ENCODE measurements at regions not wholly inside any gene's neighbourhood (a gene's known extent, or its start where the extent isn't known, plus 50 kb on each side); places are given as distances from the start of the nearest gene placed in this dataset.

DNA sequence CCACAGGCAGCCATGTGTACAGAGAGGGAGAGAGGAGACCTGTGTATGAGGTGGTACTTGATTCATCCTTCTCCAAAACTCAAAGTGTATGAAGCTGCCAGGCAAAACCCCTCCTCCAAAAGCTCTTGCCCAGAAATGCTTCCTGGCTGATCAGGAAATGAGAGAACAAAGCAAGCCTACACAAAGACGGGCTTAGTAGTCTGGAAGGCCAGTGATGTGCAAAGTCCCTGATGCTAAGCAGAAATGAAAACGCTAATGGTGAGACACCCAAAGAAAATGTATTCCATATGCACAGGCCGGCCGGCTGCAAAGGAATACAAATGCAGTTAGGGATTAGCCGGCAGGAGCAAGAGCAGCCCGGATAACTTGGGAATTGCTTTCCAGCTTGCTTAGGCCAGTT, 234.9 kb upstream of the CADM1 start:
- CTCF ChIA-PET, result interaction anchor here (1.3 kb wide), 1 partner anchor 13 kb away, joined by 3 read pairs; no protein-coding TSS in a partner anchor

DNA sequence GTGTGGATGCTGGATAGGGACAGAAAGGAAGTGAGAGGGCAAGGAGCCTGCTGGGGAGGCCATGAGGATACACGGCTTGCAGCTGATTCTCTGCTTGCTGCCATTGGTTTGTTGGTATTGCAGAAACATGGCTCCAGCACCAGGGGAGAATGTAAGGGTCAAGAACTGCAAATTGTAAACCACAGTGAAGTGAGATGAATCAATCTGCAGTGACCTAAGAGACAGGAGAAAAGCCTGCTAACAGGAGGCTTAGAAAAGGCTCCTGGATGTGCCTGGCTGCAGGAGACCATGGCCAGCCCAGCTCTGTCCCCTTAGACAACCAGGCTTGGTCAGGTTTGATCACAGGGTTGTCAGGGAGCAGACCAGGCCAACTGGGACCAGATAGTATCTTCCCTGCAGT, 233.7 kb upstream of the CADM1 start:
- no peaks in the 10 kb centered on the region for H3K9me3 ChIP-seq
- TF ChIP-seq MAZ (IDR thresholded peaks at IDR 0.05; ENCODE audit: borderline replicate concordance, low read depth, low read length) (no peak), CHD2 (IDR thresholded peaks at IDR 0.05; ENCODE audit: low read length, partially characterized antibody) (no peak), ESRRA (IDR thresholded peaks at IDR 0.05; ENCODE audit: borderline replicate concordance, low read length) (no peak), RCOR1 (IDR thresholded peaks at IDR 0.05; ENCODE audit: low read depth, low read length) (no peak), GATA3 (IDR thresholded peaks at IDR 0.05; ENCODE audit: borderline replicate concordance) (no peak), ZC3H11A (IDR thresholded peaks at IDR 0.05) (no peak), NFE2L2 (conservative IDR thresholded peaks at IDR 0.05; ENCODE audit: low read length) (no peak), RAD21 (conservative IDR thresholded peaks at IDR 0.05 in 1 of 2, IDR thresholded peaks at IDR 0.05 in 1 of 2) (no peak), EHF (CRISPR knock-in tag; IDR thresholded peaks at IDR 0.05) (no peak)
- TF ChIP-seq, protein P1, sequence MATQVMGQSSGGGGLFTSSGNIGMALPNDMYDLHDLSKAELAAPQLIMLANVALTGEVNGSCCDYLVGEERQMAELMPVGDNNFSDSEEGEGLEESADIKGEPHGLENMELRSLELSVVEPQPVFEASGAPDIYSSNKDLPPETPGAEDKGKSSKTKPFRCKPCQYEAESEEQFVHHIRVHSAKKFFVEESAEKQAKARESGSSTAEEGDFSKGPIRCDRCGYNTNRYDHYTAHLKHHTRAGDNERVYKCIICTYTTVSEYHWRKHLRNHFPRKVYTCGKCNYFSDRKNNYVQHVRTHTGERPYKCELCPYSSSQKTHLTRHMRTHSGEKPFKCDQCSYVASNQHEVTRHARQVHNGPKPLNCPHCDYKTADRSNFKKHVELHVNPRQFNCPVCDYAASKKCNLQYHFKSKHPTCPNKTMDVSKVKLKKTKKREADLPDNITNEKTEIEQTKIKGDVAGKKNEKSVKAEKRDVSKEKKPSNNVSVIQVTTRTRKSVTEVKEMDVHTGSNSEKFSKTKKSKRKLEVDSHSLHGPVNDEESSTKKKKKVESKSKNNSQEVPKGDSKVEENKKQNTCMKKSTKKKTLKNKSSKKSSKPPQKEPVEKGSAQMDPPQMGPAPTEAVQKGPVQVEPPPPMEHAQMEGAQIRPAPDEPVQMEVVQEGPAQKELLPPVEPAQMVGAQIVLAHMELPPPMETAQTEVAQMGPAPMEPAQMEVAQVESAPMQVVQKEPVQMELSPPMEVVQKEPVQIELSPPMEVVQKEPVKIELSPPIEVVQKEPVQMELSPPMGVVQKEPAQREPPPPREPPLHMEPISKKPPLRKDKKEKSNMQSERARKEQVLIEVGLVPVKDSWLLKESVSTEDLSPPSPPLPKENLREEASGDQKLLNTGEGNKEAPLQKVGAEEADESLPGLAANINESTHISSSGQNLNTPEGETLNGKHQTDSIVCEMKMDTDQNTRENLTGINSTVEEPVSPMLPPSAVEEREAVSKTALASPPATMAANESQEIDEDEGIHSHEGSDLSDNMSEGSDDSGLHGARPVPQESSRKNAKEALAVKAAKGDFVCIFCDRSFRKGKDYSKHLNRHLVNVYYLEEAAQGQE (IDR thresholded peaks at IDR 0.05), result no peak
- TF ChIP-seq, protein P2, sequence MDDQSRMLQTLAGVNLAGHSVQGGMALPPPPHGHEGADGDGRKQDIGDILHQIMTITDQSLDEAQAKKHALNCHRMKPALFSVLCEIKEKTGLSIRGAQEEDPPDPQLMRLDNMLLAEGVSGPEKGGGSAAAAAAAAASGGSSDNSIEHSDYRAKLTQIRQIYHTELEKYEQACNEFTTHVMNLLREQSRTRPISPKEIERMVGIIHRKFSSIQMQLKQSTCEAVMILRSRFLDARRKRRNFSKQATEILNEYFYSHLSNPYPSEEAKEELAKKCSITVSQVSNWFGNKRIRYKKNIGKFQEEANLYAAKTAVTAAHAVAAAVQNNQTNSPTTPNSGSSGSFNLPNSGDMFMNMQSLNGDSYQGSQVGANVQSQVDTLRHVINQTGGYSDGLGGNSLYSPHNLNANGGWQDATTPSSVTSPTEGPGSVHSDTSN (IDR thresholded peaks at IDR 0.05), result no peak
- TF ChIP-seq, protein P3, sequence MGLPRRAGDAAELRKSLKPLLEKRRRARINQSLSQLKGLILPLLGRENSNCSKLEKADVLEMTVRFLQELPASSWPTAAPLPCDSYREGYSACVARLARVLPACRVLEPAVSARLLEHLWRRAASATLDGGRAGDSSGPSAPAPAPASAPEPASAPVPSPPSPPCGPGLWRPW (IDR thresholded peaks at IDR 0.05), result no peak
- TF ChIP-seq, protein P4, sequence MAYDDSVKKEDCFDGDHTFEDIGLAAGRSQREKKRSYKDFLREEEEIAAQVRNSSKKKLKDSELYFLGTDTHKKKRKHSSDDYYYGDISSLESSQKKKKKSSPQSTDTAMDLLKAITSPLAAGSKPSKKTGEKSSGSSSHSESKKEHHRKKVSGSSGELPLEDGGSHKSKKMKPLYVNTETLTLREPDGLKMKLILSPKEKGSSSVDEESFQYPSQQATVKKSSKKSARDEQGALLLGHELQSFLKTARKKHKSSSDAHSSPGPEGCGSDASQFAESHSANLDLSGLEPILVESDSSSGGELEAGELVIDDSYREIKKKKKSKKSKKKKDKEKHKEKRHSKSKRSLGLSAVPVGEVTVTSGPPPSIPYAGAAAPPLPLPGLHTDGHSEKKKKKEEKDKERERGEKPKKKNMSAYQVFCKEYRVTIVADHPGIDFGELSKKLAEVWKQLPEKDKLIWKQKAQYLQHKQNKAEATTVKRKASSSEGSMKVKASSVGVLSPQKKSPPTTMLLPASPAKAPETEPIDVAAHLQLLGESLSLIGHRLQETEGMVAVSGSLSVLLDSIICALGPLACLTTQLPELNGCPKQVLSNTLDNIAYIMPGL (CRISPR knock-in tag; IDR thresholded peaks at IDR 0.05; ENCODE audit: borderline replicate concordance), result no peak
- TF ChIP-seq, protein P5, sequence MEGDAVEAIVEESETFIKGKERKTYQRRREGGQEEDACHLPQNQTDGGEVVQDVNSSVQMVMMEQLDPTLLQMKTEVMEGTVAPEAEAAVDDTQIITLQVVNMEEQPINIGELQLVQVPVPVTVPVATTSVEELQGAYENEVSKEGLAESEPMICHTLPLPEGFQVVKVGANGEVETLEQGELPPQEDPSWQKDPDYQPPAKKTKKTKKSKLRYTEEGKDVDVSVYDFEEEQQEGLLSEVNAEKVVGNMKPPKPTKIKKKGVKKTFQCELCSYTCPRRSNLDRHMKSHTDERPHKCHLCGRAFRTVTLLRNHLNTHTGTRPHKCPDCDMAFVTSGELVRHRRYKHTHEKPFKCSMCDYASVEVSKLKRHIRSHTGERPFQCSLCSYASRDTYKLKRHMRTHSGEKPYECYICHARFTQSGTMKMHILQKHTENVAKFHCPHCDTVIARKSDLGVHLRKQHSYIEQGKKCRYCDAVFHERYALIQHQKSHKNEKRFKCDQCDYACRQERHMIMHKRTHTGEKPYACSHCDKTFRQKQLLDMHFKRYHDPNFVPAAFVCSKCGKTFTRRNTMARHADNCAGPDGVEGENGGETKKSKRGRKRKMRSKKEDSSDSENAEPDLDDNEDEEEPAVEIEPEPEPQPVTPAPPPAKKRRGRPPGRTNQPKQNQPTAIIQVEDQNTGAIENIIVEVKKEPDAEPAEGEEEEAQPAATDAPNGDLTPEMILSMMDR (IDR thresholded peaks at IDR 0.05), result no peak
- POLR2A ChIA-PET, result no interaction called here
- WGBS (ENCODE audit: missing lambda C conversion rate), result 33% methylated on average over 1 of the region's 1 CpG
- CTCF ChIA-PET, result no interaction called here
- FAIRE-seq (no peak), DNase-seq (ENCODE audit: low read depth in 1 of 2, low spot score in 1 of 2) (no peak), ATAC-seq (no peak)
- H3K27ac ChIP-seq, result no peak overlapping the region
- H3K4me3 ChIP-seq, result no peak overlapping the region
- no peaks in the 10 kb centered on the region for H3K4me1 ChIP-seq
- H3K4me2 ChIP-seq, result no peak overlapping the region

More for the DNA sequence above, 234.9 kb upstream of the CADM1 start:
- WGBS (ENCODE audit: missing lambda C conversion rate), result 70% methylated on average over 6 of the region's 6 CpGs
- no peak overlapping the region for H3K4me2 ChIP-seq
- H3K27ac ChIP-seq, result no peak overlapping the region
- H3K9me3 ChIP-seq, result no peaks in the 10 kb centered on the region
- no peaks in the 10 kb centered on the region for H3K4me1 ChIP-seq
- no peak for ATAC-seq
- no peak for DNase-seq (ENCODE audit: low read depth in 1 of 2, low spot score in 1 of 2)
- no peak for FAIRE-seq
- POLR2A ChIA-PET, result no interaction called here
- H3K4me3 ChIP-seq, result no peak overlapping the region
- TF ChIP-seq, protein P5 (IDR thresholded peaks at IDR 0.05), result no peak
- TF ChIP-seq HEYL (CRISPR knock-in tag; IDR thresholded peaks at IDR 0.05) (no peak), CHD4 (IDR thresholded peaks at IDR 0.05; ENCODE audit: borderline replicate concordance) (no peak), EHF (CRISPR knock-in tag; IDR thresholded peaks at IDR 0.05) (no peak), RAD21 (conservative IDR thresholded peaks at IDR 0.05 in 1 of 2, IDR thresholded peaks at IDR 0.05 in 1 of 2) (no peak), MAFK (IDR thresholded peaks at IDR 0.05; ENCODE audit: partially characterized antibody) (no peak), MAZ (IDR thresholded peaks at IDR 0.05; ENCODE audit: borderline replicate concordance, low read depth, low read length) (no peak), NR3C1 (IDR thresholded peaks at IDR 0.05) (no peak), RFX5 (IDR thresholded peaks at IDR 0.05) (no peak), FOSL2 (IDR thresholded peaks at IDR 0.05) (no peak), FOSL2 (CRISPR knock-in tag; IDR thresholded peaks at IDR 0.05) (no peak), HOXB13 (CRISPR knock-in tag; IDR thresholded peaks at IDR 0.05; ENCODE audit: low read depth) (no peak), JUNB (IDR thresholded peaks at IDR 0.05) (no peak), BHLHE40 (IDR thresholded peaks at IDR 0.05; ENCODE audit: low read depth, low read length) (no peak), SREBF2 (IDR thresholded peaks at IDR 0.05) (no peak), CBX2 (IDR thresholded peaks at IDR 0.05; ENCODE audit: borderline replicate concordance, low read depth) (no peak), EP300 (IDR thresholded peaks at IDR 0.05) (no peak), CHD2 (IDR thresholded peaks at IDR 0.05; ENCODE audit: low read length, partially characterized antibody) (no peak), KDM1A (IDR thresholded peaks at IDR 0.05; ENCODE audit: low read depth) (no peak)
- TF ChIP-seq, protein P6, sequence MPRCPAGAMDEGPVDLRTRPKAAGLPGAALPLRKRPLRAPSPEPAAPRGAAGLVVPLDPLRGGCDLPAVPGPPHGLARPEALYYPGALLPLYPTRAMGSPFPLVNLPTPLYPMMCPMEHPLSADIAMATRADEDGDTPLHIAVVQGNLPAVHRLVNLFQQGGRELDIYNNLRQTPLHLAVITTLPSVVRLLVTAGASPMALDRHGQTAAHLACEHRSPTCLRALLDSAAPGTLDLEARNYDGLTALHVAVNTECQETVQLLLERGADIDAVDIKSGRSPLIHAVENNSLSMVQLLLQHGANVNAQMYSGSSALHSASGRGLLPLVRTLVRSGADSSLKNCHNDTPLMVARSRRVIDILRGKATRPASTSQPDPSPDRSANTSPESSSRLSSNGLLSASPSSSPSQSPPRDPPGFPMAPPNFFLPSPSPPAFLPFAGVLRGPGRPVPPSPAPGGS (IDR thresholded peaks at IDR 0.05), result no peak
